ENCODE measurements at regions not wholly inside any gene's neighbourhood (a gene's known extent, or its start where the extent isn't known, plus 50 kb on each side); places are given as distances from the start of the nearest gene placed in this dataset.

DNA sequence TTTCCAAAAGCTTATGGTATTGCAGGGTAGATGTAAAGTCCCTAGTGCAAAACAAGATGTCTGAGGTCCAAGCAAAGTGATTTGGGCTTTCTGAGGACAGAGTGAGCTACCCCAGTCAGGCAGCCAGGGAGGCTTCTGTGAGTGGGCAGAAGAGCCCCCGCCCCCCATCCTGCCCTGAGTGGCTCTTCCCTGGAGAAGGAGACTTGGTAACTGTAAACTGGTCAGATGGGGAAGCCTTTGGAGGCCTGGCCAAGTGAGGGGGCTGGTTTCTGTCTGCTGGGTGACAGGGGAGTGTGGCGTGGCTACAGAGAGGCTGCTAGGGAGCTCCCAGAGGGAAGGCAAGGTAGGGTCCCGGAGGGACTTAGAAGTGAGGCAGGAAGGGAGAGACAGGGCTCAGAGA is 181.3 kb upstream of the HAAO start:
- no peak overlapping the region for H3K27ac ChIP-seq (ENCODE audit: control insufficient read depth, insufficient read depth)
- WGBS (ENCODE audit: insufficient coverage, insufficient replicate concordance, low lambda C conversion rate, missing lambda C conversion rate) = 23% methylated on average over 3 of the region's 3 CpGs
- ATAC-seq (no peak), FAIRE-seq (no peak), DNase-seq (ENCODE audit: low read depth, low spot score) (no peak)
- ChIA-PET RAD21 (ENCODE audit: unreplicated experiment) (interaction anchor here (0.6 to 5.6 kb wide), 11 partner anchors 9 to 619 kb away, joined by 3 to 40 read pairs (median 5); partner anchors contain the start of gene ZFP36L2), CTCF (interaction anchor here (0.6 to 7.2 kb wide), 20 partner anchors 9 to 803 kb away, joined by 3 to 61 read pairs (median 6); no protein-coding TSS in a partner anchor), SMC1A (ENCODE audit: uncharacterized antibody, unreplicated experiment) (interaction anchor here (0.8 to 6.0 kb wide), 12 partner anchors 9 to 568 kb away, joined by 3 to 40 read pairs (median 4); no protein-coding TSS in a partner anchor), POLR2A (interaction anchor here (0.6 to 1.2 kb wide), 5 partner anchors 11 to 431 kb away, joined by 3 to 6 read pairs (median 4); no protein-coding TSS in a partner anchor)
- H3K9me3 ChIP-seq (replicated peaks; ENCODE audit: control insufficient read depth, insufficient read depth, low read length) = peaks cover 3% of the 10 kb centered on the region; the same call in 2 of the 3 replicates
- no peaks in the 10 kb centered on the region for H3K79me2 ChIP-seq (ENCODE audit: control insufficient read depth, insufficient read depth, low read length)
- H3K4me2 ChIP-seq (ENCODE audit: control insufficient read depth, insufficient read depth) = no peak overlapping the region
- H2AFZ ChIP-seq (ENCODE audit: control insufficient read depth, low read depth, low read length) = no peak overlapping the region
- intact Hi-C loops (cut with micrococcal nuclease; ENCODE audit: unreplicated experiment) (loop anchor here (2.0 to 10.0 kb wide), 3 partner anchors 153 to 511 kb away; no protein-coding TSS in a partner anchor), in situ Hi-C loops (cut with MboI) (no loop called here)
- peaks cover 14% of the 10 kb centered on the region for H3K4me1 ChIP-seq (ENCODE audit: control insufficient read depth, insufficient read depth, low read length)
- H3K36me3 ChIP-seq (ENCODE audit: control insufficient read depth in 2 of 2, insufficient read depth in 2 of 2, low read length in 1 of 2) = no peaks in the 10 kb centered on the region
- H4K20me1 ChIP-seq (ENCODE audit: control insufficient read depth, insufficient read depth) = no peaks in the 10 kb centered on the region
- no TSS peak for BruUV-seq (replicated peaks)
- H3K4me3 ChIP-seq = no peak overlapping the region
- no peak overlapping the region for H3K9ac ChIP-seq (ENCODE audit: control insufficient read depth, insufficient read depth, low read length)
- TF ChIP-seq, protein P1, sequence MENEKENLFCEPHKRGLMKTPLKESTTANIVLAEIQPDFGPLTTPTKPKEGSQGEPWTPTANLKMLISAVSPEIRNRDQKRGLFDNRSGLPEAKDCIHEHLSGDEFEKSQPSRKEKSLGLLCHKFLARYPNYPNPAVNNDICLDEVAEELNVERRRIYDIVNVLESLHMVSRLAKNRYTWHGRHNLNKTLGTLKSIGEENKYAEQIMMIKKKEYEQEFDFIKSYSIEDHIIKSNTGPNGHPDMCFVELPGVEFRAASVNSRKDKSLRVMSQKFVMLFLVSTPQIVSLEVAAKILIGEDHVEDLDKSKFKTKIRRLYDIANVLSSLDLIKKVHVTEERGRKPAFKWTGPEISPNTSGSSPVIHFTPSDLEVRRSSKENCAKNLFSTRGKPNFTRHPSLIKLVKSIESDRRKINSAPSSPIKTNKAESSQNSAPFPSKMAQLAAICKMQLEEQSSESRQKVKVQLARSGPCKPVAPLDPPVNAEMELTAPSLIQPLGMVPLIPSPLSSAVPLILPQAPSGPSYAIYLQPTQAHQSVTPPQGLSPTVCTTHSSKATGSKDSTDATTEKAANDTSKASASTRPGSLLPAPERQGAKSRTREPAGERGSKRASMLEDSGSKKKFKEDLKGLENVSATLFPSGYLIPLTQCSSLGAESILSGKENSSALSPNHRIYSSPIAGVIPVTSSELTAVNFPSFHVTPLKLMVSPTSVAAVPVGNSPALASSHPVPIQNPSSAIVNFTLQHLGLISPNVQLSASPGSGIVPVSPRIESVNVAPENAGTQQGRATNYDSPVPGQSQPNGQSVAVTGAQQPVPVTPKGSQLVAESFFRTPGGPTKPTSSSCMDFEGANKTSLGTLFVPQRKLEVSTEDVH (IDR thresholded peaks at IDR 0.05; ENCODE audit: low read depth, partially characterized antibody) = no peak
- no peak for TF ChIP-seq NFYB (IDR thresholded peaks at IDR 0.05; ENCODE audit: insufficient read depth, low read depth, low read length)
- TF ChIP-seq, protein P2, sequence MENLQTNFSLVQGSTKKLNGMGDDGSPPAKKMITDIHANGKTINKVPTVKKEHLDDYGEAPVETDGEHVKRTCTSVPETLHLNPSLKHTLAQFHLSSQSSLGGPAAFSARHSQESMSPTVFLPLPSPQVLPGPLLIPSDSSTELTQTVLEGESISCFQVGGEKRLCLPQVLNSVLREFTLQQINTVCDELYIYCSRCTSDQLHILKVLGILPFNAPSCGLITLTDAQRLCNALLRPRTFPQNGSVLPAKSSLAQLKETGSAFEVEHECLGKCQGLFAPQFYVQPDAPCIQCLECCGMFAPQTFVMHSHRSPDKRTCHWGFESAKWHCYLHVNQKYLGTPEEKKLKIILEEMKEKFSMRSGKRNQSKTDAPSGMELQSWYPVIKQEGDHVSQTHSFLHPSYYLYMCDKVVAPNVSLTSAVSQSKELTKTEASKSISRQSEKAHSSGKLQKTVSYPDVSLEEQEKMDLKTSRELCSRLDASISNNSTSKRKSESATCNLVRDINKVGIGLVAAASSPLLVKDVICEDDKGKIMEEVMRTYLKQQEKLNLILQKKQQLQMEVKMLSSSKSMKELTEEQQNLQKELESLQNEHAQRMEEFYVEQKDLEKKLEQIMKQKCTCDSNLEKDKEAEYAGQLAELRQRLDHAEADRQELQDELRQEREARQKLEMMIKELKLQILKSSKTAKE (IDR thresholded peaks at IDR 0.05; ENCODE audit: low read depth, poor library complexity, severe bottlenecking) = no peak
- no peak for TF ChIP-seq ZBTB4 (CRISPR knock-in tag; IDR thresholded peaks at IDR 0.05)
- H3K27me3 ChIP-seq (replicated peaks in 1 of 2; ENCODE audit: control insufficient read depth in 2 of 2, insufficient read depth in 2 of 2, low read length in 1 of 2) = peaks cover 0 to 1% of the 10 kb centered on the region in 2 experiments; a peak in 1 of 4 replicates
